Putamen (tissue), 1 donor: ENCODE measurements at regions not wholly inside any gene's neighbourhood (a gene's known extent, or its start where the extent isn't known, plus 50 kb on each side); places are given as distances from the start of the nearest gene placed in this dataset.

ENCODE experiments used
- DNase-seq: peaks from one replicate; pipeline ENCODE4 v3.0.0-alpha.2; 2016; ENCODE audit warnings: low spot score

DNA sequence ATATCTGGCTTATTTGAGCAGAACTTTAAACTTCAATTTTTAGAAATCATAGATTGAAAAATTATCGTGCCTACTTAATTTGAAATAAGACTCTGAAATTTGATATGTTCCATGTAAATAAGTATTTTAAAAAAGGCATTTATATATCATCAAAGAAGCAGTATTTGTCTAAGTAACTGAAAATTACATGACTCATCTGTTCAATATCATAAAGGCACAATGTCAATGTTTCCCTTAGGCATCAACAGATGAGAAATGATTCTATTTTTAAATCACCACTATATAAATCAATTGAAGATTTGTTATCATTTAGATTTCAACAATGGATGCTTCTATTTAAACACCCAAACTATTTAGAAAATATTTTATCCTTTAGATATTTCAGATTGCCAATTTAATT lies 142.9 kb upstream of the POU5F2 start:
- DNase-seq, result no peak

DNA sequence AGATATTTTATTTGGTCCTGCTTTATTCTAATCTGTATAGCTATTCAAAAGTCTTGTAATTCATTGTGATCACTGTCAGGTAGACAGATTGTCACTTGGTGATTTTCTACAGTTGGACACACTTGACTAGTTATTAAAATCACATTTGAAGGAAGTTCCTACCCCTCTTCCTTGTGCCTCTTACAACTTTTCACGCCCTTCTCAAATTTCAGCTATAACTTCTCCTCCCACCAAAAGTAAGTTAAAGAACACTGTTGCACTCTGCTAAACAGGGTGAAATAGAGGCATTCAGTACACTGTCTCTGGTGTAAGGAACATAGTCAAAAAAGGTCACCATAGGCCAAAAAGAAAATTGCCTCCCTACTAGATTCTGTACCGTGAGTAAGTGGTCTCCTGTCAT lies 142.1 kb upstream of the POU5F2 start:
- DNase-seq, result no peak

DNA sequence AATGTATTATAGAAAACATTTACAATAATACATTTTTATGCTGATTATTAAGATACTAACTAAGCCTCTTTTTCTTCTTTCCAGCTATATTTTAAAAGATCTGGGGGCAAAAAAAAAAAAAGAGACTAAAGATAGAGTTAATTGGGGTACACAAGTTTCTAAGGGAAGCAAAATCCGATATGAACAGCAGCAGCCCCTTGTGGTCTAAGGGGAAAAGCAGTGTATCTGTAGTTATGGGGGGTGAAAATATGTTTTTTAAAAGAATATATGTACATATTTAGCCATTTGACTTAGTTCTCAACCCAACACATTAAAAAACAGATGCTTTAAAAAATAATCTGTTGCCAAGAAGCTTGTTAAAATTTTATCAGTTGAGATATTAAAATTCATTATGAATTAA lies 134.3 kb upstream of the POU5F2 start:
- no peak for DNase-seq

DNA sequence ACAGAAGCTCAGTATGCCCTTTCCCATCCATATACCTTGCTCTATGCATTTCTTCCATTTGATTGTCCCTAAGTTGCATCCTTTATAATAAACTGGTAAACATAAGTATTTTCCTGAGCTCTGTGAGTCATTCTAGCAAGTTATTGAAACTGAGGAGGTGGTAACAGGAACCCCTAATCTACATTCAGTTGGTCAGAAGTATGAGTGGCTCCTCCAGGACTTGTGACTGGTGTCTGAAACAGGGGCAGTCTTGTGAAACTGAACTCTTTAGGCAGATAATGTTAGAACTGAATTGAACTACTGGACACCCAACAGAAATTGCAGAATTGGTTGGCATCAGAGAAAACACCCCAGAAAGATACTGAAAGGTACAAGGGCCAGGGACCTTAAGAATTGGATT lies 133.1 kb upstream of the POU5F2 start:
- DNase-seq, result no peak

DNA sequence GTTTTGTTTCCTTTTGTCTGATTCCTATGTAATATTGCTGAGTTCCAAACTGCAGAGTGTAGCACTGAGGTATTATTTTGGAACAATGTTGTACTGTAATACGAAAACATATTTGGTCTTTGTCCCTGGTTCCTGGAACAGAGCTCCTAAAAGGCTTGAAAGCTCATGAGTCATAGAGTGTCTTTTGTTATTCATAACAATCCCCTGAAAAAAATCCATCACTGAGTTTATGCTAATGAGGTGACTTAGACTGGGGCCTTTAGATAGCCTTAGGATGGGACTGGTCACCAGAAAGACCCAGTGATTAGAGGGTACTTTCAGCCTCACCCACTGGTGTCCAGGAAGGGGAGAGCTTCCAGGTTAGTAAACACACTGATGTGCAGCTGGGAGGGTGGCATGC lies 132.7 kb upstream of the POU5F2 start:
- no peak for DNase-seq

DNA sequence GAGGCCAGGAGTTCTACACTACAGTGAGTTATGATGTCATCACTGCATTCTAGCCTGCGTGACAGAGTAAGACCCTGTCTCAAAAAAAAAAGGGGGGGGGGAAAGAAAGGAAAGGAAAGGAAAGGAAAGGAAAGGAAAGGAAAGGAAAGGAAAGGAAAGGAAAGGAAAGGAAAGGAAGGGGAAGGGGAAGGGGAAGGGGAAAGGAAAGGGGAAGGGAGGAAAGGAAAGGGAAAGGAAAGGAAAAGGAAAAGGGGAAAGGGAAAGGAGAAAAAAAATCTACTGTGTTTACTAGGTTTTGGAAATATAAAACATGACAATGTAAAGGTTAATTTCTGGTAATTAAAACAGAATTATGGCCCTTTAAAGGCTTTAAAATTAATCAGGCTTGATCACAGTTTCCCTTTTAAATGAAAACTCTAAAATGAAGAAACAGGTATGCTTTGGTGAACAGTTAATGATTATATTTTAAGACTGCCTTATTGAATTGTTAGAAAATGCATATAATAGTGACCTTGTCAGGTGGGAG lies 131.9 kb upstream of the POU5F2 start:
- DNase-seq, result no peak

DNA sequence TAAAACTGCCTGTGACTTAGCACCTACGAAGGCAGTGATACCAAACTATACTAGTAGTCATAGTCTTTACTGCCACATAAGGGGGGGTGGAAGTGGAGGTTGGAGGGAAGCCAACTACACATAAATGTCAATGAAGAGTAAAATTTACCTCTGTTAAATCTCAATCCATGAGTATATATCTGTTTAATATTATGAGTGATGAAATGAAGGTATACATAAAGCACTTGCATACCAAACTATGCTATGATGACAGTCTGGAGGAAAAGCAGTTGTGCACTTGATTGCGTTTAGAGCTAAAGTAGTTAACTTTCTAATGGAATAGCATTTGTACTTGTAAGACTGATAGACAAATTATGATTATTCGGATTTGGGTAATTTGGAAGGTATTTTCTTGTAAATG lies 129.2 kb upstream of the POU5F2 start:
- no peak for DNase-seq

DNA sequence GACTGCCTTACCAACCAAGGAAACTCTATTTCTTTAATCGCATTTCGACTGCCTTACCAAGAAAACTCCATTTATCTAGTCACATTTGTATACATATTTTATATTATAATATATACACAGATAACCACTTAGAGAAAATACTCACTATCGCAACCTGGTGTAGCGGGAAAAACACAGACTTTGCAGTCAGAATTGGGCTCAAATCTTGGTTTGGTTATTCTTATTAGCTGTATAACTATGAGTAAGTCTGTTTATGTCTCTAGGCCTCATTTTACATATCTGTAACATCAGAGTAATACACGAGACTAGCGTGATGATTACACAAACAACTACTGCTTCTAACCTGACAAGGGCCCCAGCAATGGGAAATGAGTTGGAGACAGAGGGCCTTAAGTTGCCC lies 127.5 kb upstream of the POU5F2 start:
- DNase-seq, result no peak

DNA sequence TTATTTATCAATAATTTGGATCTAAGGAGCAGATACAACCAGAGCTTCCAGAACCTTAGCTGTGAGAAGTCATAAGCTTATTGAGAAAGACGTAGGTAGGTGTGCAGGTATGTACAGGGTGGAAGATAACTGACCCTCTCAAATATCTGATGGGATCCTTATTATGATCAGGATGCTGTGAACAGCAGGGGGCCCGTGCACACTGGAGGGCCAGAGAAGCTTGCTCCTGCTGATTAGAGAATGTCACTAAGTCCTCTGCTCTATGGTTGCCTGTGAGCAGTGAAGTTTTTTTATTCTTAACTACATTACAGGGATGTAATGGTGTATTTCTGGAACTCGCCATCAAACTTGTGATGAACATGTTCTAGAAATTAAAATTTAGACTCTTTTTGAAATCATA lies 108.9 kb upstream of the POU5F2 start:
- DNase-seq, result no peak

DNA sequence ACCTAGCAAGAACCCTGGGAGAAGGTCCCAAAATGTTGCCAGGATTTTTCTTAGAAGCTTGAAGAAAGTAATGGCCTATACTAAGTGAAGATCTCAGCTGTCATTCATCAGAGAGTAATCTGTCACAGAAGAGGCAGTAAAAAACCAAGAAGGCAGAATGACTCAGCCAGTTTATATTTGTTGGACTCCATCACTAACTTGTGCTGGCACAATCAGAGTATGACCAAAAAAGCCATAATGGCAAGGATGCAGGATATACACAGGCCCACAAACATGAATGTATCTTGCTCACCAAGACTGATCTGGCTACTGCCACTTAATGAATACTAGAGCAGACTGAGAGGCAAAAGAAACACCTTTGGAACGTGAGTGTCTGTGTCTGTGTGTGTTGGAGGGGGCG lies 104.0 kb upstream of the POU5F2 start:
- no peak for DNase-seq

DNA sequence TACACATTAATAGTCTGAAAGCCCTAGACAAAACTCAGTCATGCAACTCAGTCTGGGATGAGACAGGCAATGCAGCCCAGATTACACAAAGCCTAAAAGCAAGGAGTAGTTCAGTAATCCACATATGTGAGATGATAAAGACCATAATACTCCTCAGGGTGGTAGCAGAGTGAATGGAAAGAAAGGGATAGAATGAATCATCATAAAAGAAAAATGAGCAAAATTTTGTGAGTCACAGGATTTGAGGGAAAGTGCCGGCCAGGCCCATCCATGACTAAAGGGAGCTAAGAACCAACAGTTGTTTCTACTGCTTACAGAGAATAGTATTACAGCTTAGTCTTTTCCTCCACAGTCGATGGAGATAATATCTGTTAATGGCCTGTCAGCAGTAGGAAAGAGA lies 90.0 kb upstream of the POU5F2 start:
- DNase-seq, result no peak

DNA sequence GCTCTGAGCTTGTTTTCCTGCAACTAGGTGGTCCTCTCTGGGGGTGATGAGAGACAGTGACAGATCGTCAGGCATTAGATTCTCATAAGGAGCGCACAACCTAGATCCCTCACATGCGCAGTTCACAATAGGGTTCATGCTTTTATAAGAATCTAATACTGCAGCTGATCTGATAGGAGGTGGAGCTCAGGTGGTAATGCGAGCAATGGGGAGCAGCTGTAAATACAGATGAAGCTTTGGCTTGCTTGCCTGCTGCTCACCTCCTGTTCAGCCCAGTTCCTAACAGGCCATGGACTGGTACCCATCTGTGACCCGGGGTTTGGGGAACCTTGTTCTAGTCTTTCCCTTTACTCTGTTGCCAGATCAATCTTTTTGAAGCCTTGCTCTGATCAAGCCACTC lies 89.5 kb upstream of the POU5F2 start:
- DNase-seq, result no peak

DNA sequence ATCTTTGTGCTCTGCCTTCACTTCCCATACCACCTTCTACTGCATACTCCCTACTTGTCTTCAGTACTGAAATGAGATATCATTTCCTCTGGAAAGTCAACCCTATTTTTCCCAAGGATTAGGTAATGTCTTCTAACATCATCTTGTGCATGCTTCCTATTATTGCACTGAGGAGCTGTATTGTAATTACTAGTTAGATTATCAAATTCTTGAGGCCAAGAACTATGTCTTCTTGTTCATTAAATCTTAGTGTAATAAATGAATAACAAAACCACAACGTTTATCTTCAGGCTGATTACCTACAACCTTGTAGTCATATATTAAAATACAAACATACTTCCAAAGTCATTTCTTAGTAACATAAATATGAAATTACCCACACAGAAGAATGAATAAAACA lies 87.9 kb upstream of the POU5F2 start:
- DNase-seq, result no peak

DNA sequence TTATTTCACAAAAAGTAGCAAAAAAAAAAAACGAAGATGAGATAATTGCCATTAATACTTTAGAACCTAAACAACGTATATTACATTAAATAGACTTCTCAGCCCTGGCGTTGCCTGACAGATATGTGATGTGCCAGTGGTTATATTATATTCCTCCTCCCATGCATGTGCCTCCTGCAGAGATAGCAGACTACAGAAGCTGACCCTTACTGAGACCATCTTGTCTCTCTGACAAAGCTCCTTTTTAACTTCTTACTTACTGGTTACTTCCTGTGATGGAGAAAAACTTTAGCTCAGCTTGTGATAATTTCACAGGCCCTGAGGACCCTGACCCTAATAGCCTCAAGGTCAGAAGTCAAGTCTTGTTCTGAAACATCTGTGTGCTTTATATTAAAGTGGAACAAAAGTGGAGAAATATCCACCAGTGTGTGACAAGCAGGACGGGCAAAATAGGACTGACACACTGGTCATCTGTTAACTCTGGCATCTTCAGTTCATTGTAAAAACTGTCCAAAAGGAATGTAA lies 80.6 kb upstream of the POU5F2 start:
- no peak for DNase-seq

DNA sequence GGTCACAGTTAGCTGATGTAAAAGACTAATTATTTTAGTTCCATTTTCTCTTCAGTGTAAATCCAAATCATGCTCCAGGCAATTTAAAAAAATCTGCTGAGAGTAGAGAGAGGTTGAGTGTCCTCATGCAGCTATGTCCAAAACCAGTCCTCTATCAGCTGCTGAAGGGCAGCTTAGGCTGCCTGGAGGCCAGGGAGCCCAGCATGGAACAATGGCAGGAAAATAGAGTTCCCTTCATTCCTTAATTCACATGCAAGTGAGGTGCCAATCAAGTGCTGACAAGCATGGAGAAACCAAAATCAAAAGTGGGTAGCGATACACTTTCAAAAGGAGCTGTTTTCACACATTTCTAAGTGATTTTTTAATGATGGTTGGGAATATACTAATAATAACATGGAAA lies 78.3 kb upstream of the POU5F2 start:
- DNase-seq, result no peak

DNA sequence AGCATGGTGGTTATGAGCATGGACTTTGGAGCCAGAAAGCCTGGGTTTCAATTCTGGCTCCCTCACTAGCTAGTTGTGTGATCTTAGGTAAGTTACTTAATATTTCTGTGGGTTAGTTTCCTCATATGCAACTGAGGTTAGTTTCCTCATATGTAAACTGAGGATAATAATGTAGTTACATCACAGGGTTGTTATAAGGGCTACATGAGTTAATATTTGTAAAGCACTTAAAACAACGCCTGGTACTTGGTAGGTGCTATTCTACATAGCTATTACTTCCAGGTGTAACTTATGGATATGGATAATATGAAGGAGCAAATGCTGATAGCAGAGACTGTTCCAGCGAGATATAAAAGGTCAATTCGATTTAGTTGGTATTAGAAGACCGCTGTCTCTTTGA lies 69.4 kb upstream of the POU5F2 start:
- DNase-seq, result no peak

DNA sequence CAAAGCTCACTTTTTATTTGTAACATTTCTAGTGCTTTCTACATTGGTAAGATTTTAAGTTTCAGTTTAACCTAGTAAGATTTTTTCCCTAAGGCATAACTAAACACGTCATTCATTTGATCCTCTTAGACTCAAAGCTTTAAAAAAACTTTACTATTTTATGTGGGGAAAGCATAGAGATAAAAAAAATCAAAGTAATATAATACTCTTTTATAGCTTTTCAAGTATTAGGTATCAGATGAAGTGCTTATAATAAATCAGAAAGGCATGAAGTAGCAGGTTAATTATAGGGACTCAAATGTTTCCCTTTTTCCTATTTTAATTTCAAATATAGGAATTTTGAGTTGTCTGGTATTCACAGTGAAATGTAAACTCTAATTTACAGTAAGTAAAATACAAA lies 68.0 kb upstream of the POU5F2 start:
- no peak for DNase-seq

DNA sequence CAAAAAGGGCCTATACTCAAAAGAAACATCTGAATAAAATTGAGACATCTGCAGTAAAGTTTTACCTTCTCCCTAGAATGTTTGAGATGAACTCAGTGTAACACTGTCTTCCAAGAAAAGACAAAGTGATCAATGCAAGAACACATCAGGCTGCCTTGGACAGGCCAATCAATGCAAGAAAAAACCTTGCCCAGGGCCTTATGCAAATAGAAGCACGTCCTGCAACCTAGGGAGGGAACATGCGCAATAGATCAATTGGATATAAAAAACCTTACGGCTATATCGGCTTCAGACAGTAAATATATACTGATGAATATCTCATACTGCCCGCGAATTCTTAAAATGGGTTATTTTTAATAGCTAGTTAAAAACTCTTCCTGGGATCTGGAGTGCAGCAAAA lies 66.4 kb upstream of the POU5F2 start:
- DNase-seq, result no peak

DNA sequence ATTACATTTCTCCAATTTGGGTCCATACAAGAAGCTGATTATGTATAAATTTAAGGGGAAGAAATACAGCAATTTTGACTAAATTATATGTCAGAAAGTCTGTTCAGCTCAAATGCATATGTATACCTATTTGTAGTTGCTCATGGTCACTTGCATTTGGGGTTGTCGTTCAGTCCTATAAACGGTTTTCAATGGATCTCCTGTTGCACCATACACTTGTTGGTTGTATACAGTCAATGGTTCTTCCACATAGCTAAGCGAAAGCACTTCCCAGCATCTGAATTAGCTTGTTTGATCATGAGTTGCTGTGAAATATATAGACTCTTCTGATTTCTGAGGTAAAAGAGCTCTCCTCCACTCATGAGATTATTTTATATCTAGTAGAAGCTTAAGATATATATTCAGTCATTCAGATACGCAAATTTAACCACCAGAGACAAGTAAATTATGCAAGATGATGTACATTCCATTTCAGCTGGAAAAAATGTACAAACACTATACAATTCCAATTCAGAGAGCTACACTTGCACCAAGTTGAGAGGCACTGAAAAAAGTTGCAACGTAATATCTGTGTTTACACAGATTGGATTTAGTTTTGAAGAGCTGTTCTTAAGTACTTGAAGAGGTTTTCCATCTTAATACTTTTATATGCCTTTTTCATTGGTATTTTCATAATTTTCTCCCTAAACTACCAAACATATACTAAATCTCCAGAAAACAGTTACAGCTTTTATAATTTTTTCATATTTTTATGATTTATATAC lies 64.4 kb upstream of the POU5F2 start:
- no peak for DNase-seq

DNA sequence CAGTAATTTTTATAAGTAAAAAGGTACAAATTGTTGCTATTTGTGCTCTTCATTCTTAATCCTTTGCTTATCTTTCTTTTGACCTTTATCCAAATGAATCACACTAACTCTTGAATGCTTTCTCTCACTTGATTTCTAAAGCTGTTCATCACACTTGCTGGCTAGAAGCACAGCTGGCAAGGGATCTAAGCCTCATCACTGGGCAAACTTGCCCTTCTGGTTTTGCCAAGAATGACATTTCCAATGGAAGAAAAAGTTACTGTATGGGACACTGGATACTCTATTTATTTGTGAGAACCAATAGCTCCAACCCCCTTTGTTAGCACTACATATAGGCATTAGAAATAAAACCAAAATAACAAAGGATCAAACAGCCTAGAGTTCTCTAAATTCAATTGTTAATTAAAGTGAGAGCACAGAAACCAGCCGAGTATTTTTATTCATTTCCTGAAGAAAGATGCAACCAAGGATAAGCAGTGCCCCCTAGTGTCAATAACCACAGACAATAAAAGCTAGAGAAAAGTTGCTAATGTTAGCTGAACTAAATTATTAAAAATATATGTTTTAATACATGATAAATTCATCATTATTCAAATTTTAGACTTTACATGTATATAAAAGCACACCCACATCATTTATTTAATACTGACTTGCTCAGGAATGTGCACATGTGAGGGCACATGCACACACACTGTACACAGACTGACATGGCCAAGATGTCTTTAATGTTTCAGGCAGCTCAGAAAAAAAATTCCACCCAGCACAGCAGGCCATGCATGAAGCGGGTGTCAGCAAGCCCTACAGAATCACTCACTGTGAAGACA lies 59.8 kb upstream of the POU5F2 start:
- peak; percentile 43 for DNase-seq

DNA sequence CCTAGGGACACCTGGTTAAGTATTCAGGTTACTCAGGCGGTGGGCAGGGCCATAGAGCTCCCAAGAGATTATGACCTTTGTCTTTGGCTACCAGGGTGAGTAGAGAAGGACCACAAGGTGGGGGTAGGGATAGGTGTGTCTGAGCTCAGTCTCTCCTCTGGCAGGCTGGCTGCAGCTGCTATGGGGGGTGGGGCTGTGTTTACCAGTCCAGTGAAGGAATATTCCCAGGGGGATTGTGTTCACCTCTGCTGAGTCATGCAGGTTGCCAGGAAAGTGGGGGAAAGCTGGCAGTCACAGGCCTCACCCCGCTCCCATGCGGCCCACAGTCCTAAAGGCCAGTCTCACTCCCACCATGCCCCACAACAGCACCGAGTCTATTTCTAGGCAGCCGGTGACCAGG lies 53.6 kb upstream of the POU5F2 start:
- no peak for DNase-seq

DNA sequence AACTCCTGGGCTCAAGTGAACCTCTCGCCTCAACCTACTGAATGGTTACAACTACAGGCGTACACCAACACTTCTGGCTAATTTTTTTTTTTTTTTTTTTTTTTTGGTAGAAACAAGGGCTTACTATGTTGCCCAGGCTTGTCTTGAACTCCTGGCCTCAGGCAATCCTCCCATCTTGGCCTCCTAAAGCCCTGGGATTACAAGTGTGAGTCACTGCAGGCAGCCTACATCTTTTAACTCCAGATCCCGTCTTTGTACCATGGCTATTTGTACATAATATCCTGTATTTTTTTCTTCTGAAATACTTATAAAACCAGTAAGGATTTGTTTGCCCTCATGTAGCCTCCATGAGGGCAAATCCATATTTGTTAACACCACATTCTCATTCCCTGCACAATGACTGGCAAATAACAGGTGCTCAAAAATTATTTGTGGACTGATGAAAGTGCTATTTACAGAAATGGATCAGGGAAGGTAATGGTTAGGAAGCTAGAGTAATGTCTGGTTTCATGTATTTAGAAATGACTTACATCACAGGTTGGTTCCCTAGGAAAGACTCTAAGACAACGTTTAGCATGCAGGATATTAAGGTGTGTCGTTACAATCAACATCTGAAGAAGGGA lies 51.9 kb upstream of the POU5F2 start:
- DNase-seq, result no peak

DNA sequence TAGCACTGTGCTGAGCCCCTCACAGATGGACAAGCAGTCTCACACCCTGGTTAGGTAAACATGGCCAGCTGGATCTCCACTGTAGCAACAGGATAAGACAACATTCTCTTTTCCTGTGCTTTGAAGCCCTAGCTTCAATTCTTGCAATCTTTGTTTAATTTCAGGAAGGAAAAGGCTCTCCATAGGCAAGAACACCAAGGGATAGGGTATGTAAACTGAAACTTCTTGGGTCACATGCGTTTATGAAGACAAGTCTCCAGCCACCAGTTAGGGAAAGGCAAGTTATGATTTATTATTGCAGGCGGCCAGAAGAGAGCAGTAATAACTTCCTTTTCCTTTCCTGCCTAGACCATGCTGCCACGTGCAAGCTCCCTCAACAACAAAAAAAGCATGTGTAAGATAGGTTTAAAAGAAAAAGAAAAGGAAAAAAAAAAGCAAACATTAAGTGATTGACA lies 50.1 kb upstream of the POU5F2 start:
- DNase-seq, result no peak
